T-helper 2 cell treated with Interferon-gamma antibody and Interleukin-4, amounts not matched to agents 100 ng/mL and 5 ng/mL, for 36 hours (primary cell): ENCODE measurements at regions not wholly inside any gene's neighbourhood (a gene's known extent, or its start where the extent isn't known, plus 50 kb on each side); places are given as distances from the start of the nearest gene placed in this dataset.
"Not testable (repeated sequence)": the region's sequence is repeated elsewhere in the genome, so short reads cannot be mapped to it uniquely, and the experiment has no call there.

Source experiments
- intact Hi-C: fragments of 100-400 bp; cut with micrococcal nuclease; formaldehyde crosslinking; loops from one replicate; pipeline ENCODE4 v1.15.1; 2023

DNA sequence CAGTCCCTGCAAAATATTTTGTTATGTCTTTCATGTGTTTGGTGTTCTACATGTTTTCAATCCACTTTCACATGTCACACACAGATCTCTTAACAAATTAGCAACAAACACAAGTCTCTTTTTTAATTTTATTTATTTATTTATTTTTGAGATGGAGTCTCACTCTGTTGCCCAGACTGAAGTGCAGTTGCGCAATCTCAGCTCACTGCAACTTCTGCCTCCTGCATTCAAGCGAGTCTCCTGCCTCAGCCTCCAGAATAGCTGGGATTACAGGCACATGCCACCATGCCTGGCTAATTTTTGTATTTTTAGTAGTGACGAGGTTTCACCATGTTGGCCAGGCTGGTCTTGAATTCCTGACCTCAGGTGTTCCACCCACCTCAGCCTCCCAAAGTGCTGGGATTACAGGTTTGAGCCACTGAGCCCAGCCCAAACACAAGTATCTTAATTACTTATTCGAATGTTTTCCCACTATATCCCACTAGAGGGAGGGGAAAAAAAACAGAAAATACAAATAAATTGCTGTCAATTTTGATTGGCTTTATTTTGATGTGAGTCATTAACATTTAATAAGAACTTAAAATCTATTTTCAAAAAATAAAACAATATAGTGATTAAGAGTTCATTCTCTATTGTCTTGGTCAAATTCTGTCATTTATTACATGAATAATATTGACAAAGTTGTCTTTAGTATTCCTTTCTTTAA is 1641.0 kb upstream of the CELF4 start:
- intact Hi-C loops: not testable (repeated sequence)

GRCh38 chr18:39205565-39206195 is 1640.1 kb upstream of the CELF4 start:
- intact Hi-C loops: no loop called here

- intact Hi-C loops: no loop called here
These were observed 1634.6 kb upstream of the CELF4 start for GRCh38 chr18:39200153-39200552.

- intact Hi-C loops: no loop called here
These were observed 1633.7 kb upstream of the CELF4 start for GRCh38 chr18:39199231-39199855.

DNA sequence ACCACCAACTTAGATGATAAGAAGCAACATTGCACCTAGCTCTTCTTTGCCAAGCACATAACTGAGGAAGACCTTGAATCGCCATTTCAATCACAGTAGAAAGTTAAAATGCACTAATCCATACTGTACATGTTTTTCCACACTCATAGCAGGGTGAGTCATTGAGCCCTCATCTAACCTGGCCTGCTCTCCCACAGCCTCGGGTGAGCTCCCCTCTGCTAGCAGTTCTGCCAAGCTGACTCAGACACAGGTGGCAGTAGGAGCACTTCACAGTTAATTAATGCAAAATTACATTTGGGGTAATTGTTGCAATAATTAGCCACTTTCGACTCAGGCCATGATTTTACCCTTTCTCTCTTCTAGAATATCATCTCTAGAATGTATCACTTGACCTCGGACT is 1632.8 kb upstream of the CELF4 start:
- intact Hi-C loops: no loop called here

DNA sequence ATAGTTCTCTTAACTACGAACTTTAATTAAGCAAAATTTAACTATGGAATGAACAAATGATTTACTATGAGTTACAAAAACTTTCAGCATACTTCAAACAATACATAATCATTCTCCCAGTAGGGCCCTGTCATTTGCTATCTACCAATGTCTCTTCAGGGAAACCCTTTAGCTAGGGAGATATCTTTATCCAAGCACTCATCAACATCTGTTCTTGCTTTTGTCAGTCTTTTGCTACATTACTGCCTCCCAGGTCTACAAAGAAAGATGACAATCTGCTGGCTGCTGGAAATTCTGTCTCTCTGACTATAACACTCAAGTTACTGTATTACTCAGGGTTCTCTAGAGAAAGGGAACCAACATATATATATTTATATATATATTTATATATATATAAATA is 1626.3 kb upstream of the CELF4 start:
- intact Hi-C loops: no loop called here

- intact Hi-C loops: no loop called here
These were observed 1625.5 kb upstream of the CELF4 start for GRCh38 chr18:39191058-39191457.

GRCh38 chr18:39190508-39190907 is 1624.9 kb upstream of the CELF4 start:
- intact Hi-C loops: no loop called here

- intact Hi-C loops: no loop called here
These were observed 1622.7 kb upstream of the CELF4 start for GRCh38 chr18:39188278-39188677.

DNA sequence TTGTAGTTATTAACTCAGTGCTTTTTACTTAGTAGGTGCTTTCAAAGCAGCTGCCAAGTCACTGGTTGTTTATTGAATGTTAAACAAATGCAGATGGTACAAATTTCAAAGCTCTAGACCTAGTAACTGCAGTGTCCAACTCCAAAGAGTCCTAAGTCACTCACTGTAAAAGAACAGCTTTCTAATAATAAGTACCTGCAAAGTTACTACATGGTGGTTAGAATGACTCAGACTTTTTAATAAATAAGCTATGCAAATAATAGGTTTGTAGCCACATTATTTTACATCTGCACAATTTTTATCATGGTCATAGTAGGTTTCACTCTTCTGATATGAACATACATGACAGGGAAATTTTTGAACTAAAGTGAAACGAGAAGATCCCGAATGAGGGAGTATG is 1620.4 kb upstream of the CELF4 start:
- intact Hi-C loops: no loop called here

- intact Hi-C loops: no loop called here
These were observed 1618.6 kb upstream of the CELF4 start for GRCh38 chr18:39184176-39184575.

- intact Hi-C loops: no loop called here
These were observed 1612.6 kb upstream of the CELF4 start for GRCh38 chr18:39178166-39178565.

- intact Hi-C loops: no loop called here
These were observed 1607.3 kb upstream of the CELF4 start for GRCh38 chr18:39172695-39173421.

DNA sequence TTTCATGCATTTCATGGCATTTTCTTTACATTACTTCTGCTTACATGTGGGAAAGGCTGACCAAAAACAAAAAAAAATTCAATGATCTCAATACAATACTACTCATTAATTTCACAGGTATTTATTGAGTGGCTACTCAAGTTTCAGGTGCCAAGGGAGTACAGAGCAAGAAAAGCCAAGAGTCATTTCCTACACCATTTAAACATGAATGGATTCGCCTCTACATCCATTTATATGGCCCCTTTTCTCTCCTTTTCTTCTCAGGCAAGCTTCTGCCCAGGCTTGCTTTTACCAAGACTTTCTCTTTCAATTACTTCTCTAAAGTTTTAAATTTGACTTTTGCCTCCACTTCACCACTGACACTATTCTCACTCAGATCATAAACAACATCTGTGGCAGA is 1603.1 kb upstream of the CELF4 start:
- intact Hi-C loops: no loop called here

DNA sequence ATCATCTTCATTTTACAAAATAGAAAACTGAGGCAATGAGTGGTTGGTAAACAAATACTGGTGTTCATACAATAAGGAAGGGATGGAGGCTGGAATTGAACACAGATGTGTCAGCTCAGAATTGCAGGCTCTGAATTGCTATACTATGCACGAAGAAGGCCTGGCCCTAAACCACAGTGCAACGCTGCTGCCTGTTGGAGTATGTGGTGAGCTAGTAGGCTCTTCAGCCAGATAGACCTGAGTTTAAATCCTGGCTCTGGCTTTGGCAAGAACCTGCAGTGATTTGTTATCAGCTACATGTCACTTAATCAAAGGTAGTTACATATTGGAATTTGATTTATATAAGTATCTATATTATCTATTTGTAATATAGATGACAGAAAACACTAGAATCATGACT is 1602.4 kb upstream of the CELF4 start:
- intact Hi-C loops: no loop called here

GRCh38 chr18:39166776-39167175 is 1601.2 kb upstream of the CELF4 start:
- intact Hi-C loops: no loop called here

DNA sequence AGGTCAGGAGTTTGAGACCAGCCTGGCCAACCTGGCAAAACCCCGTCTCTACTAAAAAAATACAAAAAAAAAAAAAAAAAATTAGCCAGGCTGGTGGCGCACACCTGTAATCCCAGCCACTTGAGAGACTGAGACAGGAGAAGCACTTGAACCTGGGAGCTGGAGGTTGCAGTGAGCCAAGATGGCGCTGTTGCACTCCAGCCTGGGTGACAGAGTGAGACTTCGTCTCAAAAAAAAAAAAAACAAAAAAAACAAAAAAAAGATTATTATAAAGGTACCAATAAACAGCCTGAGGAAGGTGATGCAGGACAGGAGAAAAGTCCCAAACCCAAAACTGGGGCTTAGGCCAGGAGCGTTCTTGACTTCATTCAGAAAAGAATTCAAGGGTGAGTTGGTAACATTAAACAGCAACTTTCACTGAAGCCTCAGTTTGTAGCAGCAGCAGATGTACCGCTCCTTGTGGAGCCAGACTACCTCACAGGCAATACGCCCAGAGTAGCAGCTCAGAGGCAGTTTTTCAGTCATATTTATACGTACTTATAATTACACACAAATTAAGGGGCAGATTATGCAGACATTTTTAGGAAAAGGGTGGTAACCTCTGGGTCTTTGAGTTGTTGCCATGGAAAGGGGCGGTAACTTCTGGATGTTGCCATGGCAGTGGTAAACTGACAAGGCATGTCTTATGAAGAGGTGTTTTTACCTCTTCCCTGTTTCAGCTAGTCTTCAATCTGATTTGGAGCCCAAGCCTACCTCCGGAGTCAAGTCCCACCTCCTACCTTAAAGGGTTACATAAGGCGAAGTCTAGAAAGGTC is 1596.6 kb upstream of the CELF4 start:
- intact Hi-C loops: no loop called here

GRCh38 chr18:39149211-39149806 is 1583.7 kb upstream of the CELF4 start:
- intact Hi-C loops: no loop called here

DNA sequence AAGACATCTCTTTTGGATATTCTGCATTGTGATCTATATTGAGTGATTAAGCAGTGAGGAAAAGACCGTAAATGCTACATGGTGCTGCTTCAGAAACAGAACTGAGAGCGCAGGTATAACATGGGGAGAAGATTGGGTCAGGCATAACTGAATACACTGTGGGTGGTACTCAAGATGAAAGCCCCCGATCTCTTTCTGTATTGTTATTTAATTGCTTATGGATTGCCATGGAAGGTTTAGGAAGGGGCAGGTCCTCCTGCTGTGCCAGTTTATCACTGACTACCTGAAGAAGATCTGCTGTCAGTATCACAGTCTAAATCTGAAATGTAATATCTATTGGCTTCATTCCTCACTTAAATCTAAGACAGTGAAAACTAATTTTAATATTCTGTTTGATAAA is 1568.7 kb upstream of the CELF4 start:
- intact Hi-C loops: no loop called here

DNA sequence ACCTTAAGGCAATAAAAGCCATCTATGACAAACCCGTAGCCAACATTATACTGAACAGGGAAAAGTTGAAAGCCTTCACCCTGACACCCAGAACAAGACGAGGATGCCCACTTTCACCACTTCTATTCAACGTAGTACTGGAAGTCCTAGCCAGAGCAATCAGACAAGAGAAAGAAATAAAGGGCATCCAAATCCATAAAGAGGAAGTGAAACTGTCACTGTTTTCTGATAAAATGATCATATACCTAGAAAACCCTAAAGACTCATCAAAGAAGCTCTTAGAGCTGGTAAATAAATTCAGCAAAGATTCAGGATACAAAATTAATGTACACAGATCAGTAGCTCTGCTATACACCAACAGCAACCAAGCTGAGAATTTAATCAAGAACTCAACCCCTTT is 1561.9 kb upstream of the CELF4 start:
- intact Hi-C loops: not testable (repeated sequence)

- intact Hi-C loops: no loop called here
These were observed 1548.2 kb upstream of the CELF4 start for GRCh38 chr18:39113790-39114189.
